ENCODE measurements at regions not wholly inside any gene's neighbourhood (a gene's known extent, or its start where the extent isn't known, plus 50 kb on each side); places are given as distances from the start of the nearest gene placed in this dataset.

DNA sequence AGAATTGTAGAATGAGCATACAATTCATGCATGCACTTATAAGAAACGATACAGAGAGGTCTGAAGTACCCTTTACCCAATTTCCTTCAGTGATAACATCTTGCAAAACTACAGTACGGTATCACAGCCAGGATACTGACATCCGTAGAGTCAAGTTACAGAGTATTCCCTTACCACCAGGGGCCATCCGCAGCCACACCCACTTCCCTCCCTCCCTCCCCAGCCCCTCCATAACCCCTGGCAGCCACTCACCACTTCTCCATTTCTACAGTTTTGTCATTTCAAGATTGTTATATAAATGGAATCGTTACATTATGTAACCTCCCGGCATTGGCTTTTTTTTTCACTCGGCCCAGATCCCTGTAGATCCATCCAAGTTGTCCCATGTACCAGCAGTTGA is 113.6 kb upstream of the RET start:
- Histone ChIP-seq H3K36me3 (ENCODE audit: control insufficient read depth, insufficient read depth, low read length) (no peaks in the 10 kb centered on the region), H3K4me3 (ENCODE audit: low read depth in 2 of 2, low read length in 2 of 2) (no peak overlapping the region), H3K27me3 (ENCODE audit: control insufficient read depth, insufficient read depth, low read length) (no peaks in the 10 kb centered on the region), H3K4me1 (ENCODE audit: control insufficient read depth, insufficient read depth, low read length) (peaks cover 12% of the 10 kb centered on the region), H3K27ac (ENCODE audit: low read length) (no peak overlapping the region), H3K9me3 (ENCODE audit: control insufficient read depth, insufficient read depth, low read depth, low read length) (no peaks in the 10 kb centered on the region)
- intact Hi-C loops (cut with micrococcal nuclease; ENCODE audit: unreplicated experiment): no loop called here
- no peak for TF ChIP-seq SIN3A (IDR thresholded peaks at IDR 0.05; ENCODE audit: borderline replicate concordance, insufficient read depth, low read depth, low read length)
- TF ChIP-seq, protein P1, sequence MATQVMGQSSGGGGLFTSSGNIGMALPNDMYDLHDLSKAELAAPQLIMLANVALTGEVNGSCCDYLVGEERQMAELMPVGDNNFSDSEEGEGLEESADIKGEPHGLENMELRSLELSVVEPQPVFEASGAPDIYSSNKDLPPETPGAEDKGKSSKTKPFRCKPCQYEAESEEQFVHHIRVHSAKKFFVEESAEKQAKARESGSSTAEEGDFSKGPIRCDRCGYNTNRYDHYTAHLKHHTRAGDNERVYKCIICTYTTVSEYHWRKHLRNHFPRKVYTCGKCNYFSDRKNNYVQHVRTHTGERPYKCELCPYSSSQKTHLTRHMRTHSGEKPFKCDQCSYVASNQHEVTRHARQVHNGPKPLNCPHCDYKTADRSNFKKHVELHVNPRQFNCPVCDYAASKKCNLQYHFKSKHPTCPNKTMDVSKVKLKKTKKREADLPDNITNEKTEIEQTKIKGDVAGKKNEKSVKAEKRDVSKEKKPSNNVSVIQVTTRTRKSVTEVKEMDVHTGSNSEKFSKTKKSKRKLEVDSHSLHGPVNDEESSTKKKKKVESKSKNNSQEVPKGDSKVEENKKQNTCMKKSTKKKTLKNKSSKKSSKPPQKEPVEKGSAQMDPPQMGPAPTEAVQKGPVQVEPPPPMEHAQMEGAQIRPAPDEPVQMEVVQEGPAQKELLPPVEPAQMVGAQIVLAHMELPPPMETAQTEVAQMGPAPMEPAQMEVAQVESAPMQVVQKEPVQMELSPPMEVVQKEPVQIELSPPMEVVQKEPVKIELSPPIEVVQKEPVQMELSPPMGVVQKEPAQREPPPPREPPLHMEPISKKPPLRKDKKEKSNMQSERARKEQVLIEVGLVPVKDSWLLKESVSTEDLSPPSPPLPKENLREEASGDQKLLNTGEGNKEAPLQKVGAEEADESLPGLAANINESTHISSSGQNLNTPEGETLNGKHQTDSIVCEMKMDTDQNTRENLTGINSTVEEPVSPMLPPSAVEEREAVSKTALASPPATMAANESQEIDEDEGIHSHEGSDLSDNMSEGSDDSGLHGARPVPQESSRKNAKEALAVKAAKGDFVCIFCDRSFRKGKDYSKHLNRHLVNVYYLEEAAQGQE (IDR thresholded peaks at IDR 0.05; ENCODE audit: insufficient read depth in 1 of 2, low read depth in 2 of 2, low read length in 1 of 2): no peak
- ChIA-PET POLR2A (no interaction called here), CTCF (no interaction called here)
- in situ Hi-C loops (cut with HindIII; ENCODE audit: low pct_unique_long_range_greater_than_20kb, low sequenced_read_pairs): no loop called here
- ATAC-seq (no peak), DNase-seq (ENCODE audit: low read depth, low spot score) (no peak)
- BruUV-seq (replicated peaks): no TSS peak

DNA sequence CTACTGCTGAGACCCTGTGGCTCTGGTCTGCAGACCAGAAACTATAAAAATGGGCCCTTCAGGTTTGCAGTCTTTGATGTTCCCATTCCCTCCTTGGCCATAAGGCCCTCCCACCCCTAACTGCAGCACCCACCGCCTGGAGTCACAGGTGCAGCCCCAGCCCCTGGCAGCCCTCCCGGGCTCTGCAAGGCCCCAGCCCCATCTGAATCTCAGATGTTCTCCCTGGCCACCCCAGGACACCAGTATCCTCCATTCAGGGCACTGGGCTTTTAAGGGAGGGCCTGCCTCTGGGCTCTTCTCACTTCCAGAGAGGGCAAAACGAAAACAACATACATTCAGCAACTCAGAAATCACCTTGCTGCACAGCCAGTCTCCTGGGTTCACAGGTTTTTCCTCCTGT is 107.7 kb upstream of the RET start:
- TF ChIP-seq, protein P1 (IDR thresholded peaks at IDR 0.05; ENCODE audit: insufficient read depth in 1 of 2, low read depth in 2 of 2, low read length in 1 of 2): no peak
- no peak for TF ChIP-seq POLR2AphosphoS5 (IDR thresholded peaks at IDR 0.05; ENCODE audit: low read depth, low read length)
- TF ChIP-seq SIN3A (IDR thresholded peaks at IDR 0.05; ENCODE audit: borderline replicate concordance, insufficient read depth, low read depth, low read length): no peak
- TF ChIP-seq, protein P2, sequence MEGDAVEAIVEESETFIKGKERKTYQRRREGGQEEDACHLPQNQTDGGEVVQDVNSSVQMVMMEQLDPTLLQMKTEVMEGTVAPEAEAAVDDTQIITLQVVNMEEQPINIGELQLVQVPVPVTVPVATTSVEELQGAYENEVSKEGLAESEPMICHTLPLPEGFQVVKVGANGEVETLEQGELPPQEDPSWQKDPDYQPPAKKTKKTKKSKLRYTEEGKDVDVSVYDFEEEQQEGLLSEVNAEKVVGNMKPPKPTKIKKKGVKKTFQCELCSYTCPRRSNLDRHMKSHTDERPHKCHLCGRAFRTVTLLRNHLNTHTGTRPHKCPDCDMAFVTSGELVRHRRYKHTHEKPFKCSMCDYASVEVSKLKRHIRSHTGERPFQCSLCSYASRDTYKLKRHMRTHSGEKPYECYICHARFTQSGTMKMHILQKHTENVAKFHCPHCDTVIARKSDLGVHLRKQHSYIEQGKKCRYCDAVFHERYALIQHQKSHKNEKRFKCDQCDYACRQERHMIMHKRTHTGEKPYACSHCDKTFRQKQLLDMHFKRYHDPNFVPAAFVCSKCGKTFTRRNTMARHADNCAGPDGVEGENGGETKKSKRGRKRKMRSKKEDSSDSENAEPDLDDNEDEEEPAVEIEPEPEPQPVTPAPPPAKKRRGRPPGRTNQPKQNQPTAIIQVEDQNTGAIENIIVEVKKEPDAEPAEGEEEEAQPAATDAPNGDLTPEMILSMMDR (IDR thresholded peaks at IDR 0.05): no peak
- TF ChIP-seq TCF7L2 (IDR thresholded peaks at IDR 0.05; ENCODE audit: low read depth, low read length): no peak
- POLR2A ChIA-PET: no interaction called here
- DNase-seq (ENCODE audit: low read depth, low spot score) (no peak), ATAC-seq (no peak)
- no TSS peak for BruUV-seq (replicated peaks)
- intact Hi-C loops (cut with micrococcal nuclease; ENCODE audit: unreplicated experiment) (no loop called here), in situ Hi-C loops (cut with HindIII; ENCODE audit: low pct_unique_long_range_greater_than_20kb, low sequenced_read_pairs) (no loop called here)
- CTCF ChIA-PET: no interaction called here
- Histone ChIP-seq H3K27ac (ENCODE audit: low read length) (no peak overlapping the region), H3K27me3 (ENCODE audit: control insufficient read depth, insufficient read depth, low read length) (no peaks in the 10 kb centered on the region), H3K4me1 (ENCODE audit: control insufficient read depth, insufficient read depth, low read length) (no peaks in the 10 kb centered on the region), H3K9me3 (ENCODE audit: control insufficient read depth, insufficient read depth, low read depth, low read length) (no peaks in the 10 kb centered on the region), H3K36me3 (ENCODE audit: control insufficient read depth, insufficient read depth, low read length) (no peaks in the 10 kb centered on the region), H3K4me3 (ENCODE audit: low read depth in 2 of 2, low read length in 2 of 2) (no peak overlapping the region)
